NB4 (cell line): ENCODE measurements at regions not wholly inside any gene's neighbourhood (a gene's known extent, or its start where the extent isn't known, plus 50 kb on each side); places are given as distances from the start of the nearest gene placed in this dataset.

Experiments
- MAX ChIP-seq: IDR thresholded peaks from 2 replicates; pipeline ENCODE4 v1.6.1; 2011; ENCODE audit warnings: low read depth, low read length
- POLR2A ChIP-seq: IDR thresholded peaks from 2 replicates; pipeline ENCODE4 v1.6.1; 2011; ENCODE audit warnings: mild to moderate bottlenecking; ENCODE audit not compliant: insufficient read length; ENCODE audit errors: extremely low read depth
- TF ChIP-seq, protein P1 (sequence below): IDR thresholded peaks from one replicate; pipeline ENCODE4 v1.5.1; 2012; ENCODE audit warnings: low read depth, low read length

- TF ChIP-seq, protein P1, sequence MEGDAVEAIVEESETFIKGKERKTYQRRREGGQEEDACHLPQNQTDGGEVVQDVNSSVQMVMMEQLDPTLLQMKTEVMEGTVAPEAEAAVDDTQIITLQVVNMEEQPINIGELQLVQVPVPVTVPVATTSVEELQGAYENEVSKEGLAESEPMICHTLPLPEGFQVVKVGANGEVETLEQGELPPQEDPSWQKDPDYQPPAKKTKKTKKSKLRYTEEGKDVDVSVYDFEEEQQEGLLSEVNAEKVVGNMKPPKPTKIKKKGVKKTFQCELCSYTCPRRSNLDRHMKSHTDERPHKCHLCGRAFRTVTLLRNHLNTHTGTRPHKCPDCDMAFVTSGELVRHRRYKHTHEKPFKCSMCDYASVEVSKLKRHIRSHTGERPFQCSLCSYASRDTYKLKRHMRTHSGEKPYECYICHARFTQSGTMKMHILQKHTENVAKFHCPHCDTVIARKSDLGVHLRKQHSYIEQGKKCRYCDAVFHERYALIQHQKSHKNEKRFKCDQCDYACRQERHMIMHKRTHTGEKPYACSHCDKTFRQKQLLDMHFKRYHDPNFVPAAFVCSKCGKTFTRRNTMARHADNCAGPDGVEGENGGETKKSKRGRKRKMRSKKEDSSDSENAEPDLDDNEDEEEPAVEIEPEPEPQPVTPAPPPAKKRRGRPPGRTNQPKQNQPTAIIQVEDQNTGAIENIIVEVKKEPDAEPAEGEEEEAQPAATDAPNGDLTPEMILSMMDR = no peak
- TF ChIP-seq MAX (no peak), POLR2A (no peak)
These were observed 411.5 kb upstream of the DDI1 start for GRCh38 chr11:103624708-103625623.
